GM19193 (cell line): ENCODE measurements at regions not wholly inside any gene's neighbourhood (a gene's known extent, or its start where the extent isn't known, plus 50 kb on each side); places are given as distances from the start of the nearest gene placed in this dataset.

Experiments
- POLR2A ChIP-seq: IDR thresholded peaks from 4 replicates; pipeline ENCODE4 v1.6.1; 2011; ENCODE audit not compliant: insufficient read depth, insufficient read length; ENCODE audit errors: extremely low read depth

DNA sequence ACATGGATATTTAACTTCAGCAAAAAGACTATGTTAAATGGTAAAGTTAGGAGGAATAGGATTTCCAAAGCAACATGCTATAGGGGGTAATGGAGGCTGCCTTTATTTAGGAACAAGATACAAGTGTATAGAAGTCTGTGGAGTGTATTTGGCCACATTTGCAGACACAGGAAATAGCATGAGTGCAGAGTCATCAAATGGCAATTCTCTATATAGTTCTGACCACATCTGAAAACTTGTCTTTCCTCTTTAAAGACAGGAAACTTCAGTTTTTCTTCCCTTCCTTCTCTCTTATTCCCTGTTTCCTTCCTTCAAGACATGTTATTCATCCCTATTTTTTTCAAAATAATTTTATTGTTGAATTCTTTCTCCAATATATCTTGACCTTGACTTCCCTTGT is 119.3 kb upstream of the PITX2 start:
- no peak for TF ChIP-seq POLR2A

DNA sequence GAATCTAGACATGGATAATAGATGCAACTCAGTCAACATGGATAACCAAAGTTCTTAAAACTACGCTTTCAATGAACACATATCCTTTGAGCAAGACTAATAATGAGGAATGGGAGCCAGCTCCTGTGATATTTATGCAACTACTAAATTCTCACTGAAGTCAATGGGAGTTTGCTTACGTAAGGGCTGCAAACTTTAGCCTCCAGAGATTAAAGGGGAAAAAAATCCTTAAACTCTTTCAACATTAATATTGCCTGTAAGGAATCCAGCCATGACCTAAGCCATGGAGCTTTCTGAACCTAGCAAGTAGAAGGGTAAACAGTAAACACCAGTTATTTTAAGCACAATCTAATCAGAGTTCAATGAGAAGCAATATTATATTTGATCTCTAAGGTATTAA is 125.2 kb upstream of the PITX2 start:
- no peak for TF ChIP-seq POLR2A

DNA sequence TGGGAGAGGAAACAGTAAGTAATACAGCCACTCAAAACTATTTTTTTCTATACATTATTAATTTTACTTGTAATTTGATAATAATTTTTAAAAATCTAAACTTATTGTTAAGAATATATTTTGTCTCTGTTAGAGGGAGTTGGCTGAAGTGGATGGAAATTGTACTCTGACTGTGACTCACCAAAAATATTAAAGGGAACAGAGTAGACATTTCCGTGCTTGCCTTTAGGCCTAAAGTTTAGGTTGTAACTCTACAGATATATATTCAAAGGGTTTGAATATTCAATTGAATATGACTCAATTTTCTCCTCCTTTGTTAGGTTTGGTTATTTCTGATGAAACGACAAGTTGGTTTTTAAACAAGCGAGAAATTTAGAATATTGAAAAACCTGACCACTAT is 128.3 kb upstream of the PITX2 start:
- no peak for TF ChIP-seq POLR2A

DNA sequence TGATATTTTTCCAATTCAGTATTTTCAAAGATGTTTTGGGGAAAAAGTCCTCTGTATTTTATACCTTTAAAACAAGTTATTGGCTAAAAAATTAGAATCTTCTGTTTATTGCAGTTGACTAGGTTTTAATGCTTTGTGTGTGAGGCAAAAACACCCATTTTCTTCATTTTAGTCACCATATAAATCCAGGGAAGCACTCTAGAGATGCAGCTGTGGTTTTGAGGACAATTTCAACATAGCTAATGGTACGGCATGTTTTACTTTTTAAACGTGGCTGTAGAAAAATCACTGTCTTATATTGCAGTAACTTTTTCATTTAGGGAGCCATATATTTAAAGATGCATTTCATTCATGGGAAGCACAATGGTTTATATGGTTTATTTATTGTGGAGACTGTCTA is 129.1 kb upstream of the PITX2 start:
- no peak for TF ChIP-seq POLR2A

DNA sequence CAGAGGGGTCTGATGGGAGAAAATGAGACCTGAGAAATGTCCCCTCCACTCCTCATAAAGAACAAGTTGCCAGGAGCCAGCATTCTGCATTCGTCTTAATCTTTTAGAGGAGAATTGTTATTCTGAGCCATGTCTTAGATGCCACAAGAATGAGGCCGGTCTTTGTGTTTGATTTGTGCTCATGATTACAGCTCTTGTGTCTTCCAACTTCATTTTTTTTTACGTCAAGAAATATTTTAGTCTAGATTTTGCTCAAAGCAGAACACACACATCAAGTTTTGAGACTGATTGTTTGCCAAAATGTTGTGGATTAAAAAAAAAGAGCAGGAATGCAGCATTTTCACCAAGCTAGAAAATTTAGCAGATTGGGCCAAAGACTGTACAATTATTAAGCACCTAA is 130.6 kb upstream of the PITX2 start:
- TF ChIP-seq POLR2A = no peak

DNA sequence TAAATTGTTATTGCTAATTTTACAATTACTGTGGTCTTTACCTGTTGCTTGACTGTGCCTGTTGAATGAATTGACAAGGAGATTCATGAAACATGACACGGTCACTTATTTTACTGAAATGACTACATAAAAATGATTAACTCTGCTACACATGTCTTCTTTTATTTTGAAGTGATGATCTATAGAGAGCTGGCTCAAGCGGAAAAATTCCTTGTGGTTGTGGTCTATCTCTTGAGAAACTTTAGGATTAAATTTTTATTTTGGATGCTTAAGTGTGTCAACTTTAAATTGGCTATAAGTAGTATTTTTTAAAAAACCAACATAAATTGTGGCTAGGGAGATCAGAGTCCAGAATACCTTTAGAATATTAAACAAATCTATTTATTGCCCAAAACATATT is 131.8 kb upstream of the PITX2 start:
- TF ChIP-seq POLR2A = no peak

DNA sequence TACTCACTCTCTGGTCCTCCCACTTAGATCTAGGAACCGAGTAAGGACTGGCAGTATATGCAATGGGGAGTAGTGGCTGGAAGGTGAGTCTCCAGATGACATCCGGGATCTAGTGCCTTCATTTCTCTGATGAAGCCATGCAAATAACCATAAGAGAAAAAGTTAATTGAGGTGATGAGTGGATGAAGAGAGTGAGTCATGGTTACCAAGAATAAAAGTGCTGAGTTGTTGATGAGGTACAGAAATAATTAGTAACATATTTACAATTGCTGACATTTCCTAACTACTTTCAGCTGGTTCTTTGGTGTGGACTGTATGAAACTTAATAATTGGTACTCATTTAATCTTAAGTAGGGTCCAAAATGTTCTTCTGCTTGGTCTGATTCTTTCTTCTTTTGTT is 146.7 kb upstream of the PITX2 start:
- TF ChIP-seq POLR2A = no peak

DNA sequence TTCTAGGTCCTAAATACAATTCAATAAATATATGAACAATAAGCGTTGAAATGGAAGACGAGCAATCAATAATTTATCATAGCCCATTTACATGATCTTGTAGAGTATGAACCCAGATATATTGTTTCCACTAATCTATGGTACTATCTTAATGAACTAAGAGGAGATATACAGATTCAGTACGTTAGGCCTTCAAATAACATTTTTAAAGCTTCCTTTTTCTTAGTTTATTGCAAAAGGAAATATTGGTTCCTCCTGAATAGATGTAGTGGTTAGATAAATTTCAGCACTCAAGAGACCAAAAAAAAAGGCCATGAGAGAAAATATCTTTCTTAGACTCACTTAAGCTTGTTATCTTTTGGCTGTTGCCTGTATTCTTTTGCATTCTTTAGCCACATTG is 147.5 kb upstream of the PITX2 start:
- TF ChIP-seq POLR2A = no peak

DNA sequence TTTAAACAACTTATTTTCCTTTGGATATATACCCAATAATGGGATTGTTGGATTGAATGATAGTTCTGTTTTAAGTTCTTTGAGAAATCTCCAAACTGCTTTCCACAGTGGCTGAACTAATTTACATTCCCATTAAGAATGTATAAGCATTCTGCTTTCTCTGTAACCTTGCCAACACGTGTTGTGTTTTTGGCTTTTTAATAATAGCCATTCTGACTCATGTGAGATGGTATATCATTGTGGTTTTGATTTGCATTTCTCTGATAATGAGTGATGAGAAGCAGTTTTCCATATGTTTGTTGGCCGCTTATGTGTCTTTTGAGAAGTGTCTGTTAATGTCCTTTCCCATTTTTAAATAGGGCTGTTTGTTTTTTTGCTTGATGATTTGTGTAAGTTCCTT is 155.6 kb upstream of the PITX2 start:
- TF ChIP-seq POLR2A = no peak

DNA sequence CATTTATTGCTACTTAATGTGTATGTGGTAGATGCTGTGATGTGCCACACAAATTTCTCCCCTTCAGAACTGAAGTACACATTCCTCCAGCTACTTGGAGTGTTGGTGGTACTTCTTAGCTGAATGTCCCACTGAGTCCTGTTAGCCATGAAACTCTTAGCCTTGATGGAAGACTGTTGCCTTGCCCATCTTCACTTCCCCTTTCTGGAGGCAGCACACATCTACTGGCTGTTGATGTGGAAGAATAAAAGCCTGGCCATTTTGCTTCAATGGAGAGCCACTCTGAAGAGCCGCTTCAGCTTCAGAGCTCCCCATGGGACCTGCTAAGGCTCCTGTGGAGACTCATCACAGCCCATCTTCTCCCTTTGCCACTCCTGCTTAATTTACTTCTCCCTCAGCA is 157.7 kb upstream of the PITX2 start:
- TF ChIP-seq POLR2A = no peak

DNA sequence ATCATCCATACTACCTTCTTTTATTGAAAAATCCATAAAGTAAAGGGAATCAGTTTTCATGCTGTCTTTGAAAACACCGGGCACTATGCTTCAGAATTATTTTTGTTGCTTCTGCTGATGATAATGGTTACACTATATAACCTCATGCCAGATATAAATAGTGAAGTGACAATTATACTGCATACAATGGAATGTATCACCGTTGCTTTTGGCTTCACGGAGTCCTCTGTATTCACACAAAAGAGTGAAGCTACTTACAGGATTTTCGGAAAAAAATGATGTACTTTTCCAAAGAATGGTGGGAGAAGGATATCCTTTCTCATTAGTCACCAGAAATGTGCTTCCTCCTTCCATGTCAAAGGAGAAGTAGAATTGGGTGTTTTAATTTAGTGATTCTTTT is 159.1 kb upstream of the PITX2 start:
- TF ChIP-seq POLR2A = no peak

DNA sequence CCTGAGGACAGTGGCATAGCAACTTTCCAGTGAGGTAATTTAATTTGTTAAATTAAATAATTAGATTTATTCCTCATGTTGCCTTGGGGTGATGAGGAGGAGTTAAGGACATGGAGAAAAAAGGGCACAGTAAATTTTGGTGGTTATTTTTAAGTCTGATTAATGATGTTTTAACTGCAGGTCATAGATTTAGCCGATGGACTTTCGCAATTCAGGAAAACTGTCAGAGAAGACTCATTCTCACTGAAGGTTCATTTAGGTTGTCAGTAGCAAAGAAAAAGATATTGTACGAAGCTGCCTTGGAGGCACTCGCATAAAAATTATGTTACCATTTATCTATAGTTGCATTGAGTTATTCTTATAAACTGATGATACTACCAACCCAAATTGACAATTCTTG is 164.2 kb upstream of the PITX2 start:
- no peak for TF ChIP-seq POLR2A

DNA sequence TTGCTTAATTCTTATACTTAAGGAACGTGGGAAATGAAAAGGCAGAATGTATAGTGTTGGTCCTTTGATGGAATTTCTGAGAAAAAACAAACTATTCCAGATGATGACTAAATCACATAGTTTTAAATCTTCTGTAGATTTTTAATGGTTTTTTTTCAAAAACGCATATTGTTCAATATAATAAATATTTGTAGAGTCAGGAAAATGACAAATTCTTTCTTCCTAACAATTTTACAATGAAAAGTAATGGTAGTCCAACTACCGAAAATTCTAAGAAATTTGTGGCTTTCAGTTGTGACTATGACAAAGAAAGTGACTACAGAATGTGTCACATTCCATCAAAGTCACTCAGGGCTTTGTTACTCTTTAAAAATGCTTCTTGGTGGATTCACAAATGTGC is 164.8 kb upstream of the PITX2 start:
- TF ChIP-seq POLR2A = no peak

DNA sequence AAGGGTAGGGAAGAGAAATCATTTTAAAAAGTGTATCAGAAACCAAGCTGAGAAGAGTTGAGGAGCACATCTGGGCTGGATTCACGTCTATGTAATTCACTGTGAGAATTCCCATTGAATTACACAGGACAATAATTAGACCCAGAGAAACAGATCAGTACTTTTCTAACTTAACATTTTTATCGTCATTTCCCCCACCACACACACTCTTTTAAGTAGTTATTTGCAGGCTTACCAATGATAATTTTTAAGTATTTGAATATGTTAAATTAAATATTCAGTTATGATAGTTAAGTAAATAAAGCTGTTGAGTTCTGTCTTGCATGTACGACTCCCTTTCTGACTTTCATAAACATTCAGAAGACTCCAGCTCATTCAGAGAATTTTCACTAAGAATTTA is 165.4 kb upstream of the PITX2 start:
- TF ChIP-seq POLR2A = no peak

DNA sequence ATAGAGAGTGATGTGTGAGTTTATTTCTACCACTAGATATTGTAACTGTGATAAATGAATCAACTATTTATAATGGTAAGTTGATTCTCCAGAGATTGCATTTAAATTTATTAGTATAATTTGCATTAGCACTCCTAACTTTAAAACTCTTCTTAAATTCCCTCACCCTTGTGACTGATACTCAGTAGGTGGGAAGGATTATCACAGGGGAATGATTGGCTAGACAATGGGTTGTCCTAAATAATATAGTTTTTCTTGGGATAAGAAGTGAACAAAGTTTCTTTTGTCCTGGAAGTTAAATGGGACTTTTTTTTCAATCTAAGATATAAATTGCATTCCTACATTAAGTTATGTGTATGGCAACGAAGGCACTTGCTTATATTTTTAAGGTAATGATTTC is 169.2 kb upstream of the PITX2 start:
- TF ChIP-seq POLR2A = no peak

DNA sequence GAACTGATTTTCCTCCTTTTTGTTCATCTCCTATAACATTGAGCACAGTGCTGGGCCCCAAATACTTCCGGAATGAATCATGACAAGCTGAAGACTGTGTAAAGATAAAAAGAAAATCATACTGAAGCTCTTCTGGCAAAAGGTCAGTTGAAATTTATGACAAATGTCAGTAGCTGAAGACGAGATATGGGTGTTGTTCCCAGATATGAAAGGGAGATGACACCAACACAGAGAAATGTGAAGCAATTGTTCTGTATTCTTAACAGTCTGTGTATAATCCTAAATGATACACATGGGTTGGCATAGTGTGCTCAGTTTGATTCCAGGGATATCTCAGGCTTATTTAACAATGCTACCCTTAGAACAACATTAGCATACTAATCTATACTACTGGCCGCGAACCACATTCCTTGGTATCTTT is 170.5 kb upstream of the PITX2 start:
- TF ChIP-seq POLR2A = no peak

DNA sequence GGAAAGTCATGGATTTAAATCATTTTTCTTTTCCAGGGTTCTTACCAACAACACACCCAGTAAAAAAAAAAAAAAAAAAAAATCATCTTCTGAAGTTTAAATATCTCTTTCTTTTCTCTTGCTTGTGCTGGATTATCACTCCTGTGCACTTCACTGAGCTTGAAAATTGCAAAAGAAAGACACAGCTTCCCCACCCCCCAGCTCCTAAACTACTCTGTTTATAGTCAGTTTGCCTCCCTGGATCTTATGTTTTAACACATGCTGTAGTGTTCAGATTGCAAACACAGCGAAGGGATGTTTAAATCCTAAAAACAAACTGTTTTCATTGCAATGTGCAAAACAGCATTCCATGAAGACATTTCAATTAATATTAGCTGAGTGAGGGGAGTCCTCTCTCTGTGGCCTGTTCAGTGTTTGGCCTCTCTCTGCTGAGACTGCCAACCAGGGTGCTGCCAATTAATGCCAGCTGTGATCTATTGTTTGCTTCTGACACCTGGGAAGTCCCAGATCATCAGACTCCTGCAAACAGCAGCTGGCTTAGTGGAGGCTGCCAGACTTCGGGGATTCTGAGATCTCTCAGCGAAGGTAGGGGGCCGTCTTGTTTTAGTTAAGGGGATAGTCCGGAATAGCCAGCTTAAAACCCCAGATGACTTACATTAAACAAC is 171.1 kb upstream of the PITX2 start:
- TF ChIP-seq POLR2A = no peak
